ENCODE measurements at regions not wholly inside any gene's neighbourhood (a gene's known extent, or its start where the extent isn't known, plus 50 kb on each side); places are given as distances from the start of the nearest gene placed in this dataset.

GRCh38 chr6:3961581-3962215 is 112.5 kb downstream of the FAM50B start:
- TF ChIP-seq EZH2 (IDR thresholded peaks at IDR 0.05) = no peak
- no peak for TF ChIP-seq POLR2AphosphoS5 (IDR thresholded peaks at IDR 0.05; ENCODE audit: borderline replicate concordance, low read depth, low read length)
- no peak for TF ChIP-seq FOXP2 (optimal IDR thresholded peaks at IDR 0.05; ENCODE audit: control extremely low read depth, extremely low read length, insufficient read depth)

Data from SK-N-MC (cell line).